ENCODE measurements at regions not wholly inside any gene's neighbourhood (a gene's known extent, or its start where the extent isn't known, plus 50 kb on each side); places are given as distances from the start of the nearest gene placed in this dataset.

DNA sequence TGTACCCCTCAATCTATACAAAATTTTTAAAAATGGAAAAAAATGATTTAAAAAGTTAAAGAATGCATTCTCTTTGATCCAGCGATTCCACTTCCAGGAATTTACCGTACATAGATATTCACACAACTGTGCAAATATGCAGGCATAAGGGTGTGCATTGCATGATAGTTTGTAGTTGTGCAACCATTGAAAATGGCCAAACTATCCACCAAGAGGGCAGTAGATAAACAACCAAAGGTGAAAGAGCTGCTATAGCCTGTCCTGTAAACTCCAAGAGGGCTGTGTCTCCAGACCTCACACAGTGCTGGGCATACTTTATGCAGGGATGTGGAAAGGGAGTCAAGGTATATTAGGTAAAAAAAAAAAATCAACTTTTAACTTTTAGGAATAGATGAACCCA, 116.5 kb upstream of the NEDD4L start:
- no peak overlapping the region for H2AFZ ChIP-seq (ENCODE audit: low read depth, low read length)
- TF ChIP-seq, protein P1, sequence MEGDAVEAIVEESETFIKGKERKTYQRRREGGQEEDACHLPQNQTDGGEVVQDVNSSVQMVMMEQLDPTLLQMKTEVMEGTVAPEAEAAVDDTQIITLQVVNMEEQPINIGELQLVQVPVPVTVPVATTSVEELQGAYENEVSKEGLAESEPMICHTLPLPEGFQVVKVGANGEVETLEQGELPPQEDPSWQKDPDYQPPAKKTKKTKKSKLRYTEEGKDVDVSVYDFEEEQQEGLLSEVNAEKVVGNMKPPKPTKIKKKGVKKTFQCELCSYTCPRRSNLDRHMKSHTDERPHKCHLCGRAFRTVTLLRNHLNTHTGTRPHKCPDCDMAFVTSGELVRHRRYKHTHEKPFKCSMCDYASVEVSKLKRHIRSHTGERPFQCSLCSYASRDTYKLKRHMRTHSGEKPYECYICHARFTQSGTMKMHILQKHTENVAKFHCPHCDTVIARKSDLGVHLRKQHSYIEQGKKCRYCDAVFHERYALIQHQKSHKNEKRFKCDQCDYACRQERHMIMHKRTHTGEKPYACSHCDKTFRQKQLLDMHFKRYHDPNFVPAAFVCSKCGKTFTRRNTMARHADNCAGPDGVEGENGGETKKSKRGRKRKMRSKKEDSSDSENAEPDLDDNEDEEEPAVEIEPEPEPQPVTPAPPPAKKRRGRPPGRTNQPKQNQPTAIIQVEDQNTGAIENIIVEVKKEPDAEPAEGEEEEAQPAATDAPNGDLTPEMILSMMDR (IDR thresholded peaks at IDR 0.05; ENCODE audit: low read depth, low read length) = no peak
- no peak for TF ChIP-seq EZH2phosphoT487 (IDR thresholded peaks at IDR 0.05; ENCODE audit: low read depth)

DNA sequence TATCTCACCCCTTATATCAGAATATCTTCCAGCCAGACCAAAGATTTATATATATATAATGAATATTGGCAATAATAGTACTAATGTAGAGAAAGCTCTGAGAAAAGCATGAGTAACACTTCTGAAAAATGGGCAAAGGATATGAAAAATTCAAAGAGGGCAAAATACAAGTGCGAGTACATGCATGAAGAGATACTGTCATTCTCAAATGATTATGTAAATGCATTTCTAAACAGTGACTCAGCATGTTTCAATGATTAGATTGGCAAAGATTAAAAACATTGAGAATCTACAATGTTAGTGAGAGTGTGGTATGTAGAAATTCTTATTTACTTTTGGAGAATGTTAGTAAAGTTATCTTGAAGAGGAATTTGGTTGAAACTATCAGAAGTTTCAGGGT, 118.3 kb upstream of the NEDD4L start:
- H3K27ac ChIP-seq (ENCODE audit: low read length) = no peak overlapping the region; the same call in 1 of the 2 replicates
- H3K9ac ChIP-seq (ENCODE audit: low read length) = no peak overlapping the region
- no peak overlapping the region for H3K4me3 ChIP-seq (ENCODE audit: low read length)
- no peaks in the 10 kb centered on the region for H3K79me2 ChIP-seq (ENCODE audit: low read length)
- H3K36me3 ChIP-seq (replicated peaks; ENCODE audit: low read depth, low read length) = no peaks in the 10 kb centered on the region
- H3K4me2 ChIP-seq (ENCODE audit: low read length) = peak overlapping the region; percentile 1; the same call in 1 of the 2 replicates
- H4K20me1 ChIP-seq (ENCODE audit: insufficient read depth, low read length) = no peaks in the 10 kb centered on the region
- peaks cover 15% of the 10 kb centered on the region for H3K4me1 ChIP-seq (ENCODE audit: low read length)
- no peaks in the 10 kb centered on the region for H3K27me3 ChIP-seq (ENCODE audit: low read depth, low read length)
- no peaks in the 10 kb centered on the region for H3K9me3 ChIP-seq (ENCODE audit: insufficient read depth, low read length)
- TF ChIP-seq, protein P1 (IDR thresholded peaks at IDR 0.05; ENCODE audit: low read depth, low read length) = no peak
- no peak for TF ChIP-seq EZH2phosphoT487 (IDR thresholded peaks at IDR 0.05; ENCODE audit: low read depth)
- peak overlapping the region; percentile 41; the same call in 1 of the 2 replicates for H2AFZ ChIP-seq (ENCODE audit: low read depth, low read length)

More for the DNA sequence above, 116.5 kb upstream of the NEDD4L start:
- H4K20me1 ChIP-seq (ENCODE audit: insufficient read depth, low read length) = no peaks in the 10 kb centered on the region
- no peak overlapping the region for H3K4me3 ChIP-seq (ENCODE audit: low read length)
- no peak overlapping the region for H3K27ac ChIP-seq (ENCODE audit: low read length)
- no peak overlapping the region for H3K4me2 ChIP-seq (ENCODE audit: low read length)
- no peaks in the 10 kb centered on the region for H3K9me3 ChIP-seq (ENCODE audit: insufficient read depth, low read length)
- H3K9ac ChIP-seq (ENCODE audit: low read length) = no peak overlapping the region
- no peaks in the 10 kb centered on the region for H3K79me2 ChIP-seq (ENCODE audit: low read length)
- no peaks in the 10 kb centered on the region for H3K27me3 ChIP-seq (ENCODE audit: low read depth, low read length)
- peaks cover 28% of the 10 kb centered on the region for H3K4me1 ChIP-seq (ENCODE audit: low read length)
- H3K36me3 ChIP-seq (replicated peaks; ENCODE audit: low read depth, low read length) = no peaks in the 10 kb centered on the region

DNA sequence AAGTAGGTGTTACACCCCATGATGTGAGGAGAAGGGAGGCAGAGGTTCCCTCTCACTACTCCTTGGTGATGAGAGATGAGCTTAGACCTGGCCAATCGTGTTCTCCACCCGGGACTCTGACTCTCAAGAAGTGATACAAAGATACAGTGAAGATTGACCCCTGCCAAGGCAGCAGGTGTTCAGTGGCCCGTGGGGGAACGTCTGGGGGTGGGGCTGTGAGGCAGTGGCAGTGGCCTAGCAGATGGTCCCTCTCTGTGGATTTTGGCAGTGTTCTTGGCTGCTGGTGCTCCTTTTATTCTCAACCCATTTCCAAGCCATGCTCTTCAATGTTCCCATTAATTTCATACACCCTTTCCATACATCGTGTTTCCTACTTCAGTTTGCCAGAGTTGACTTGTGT, 120.4 kb upstream of the NEDD4L start:
- H2AFZ ChIP-seq (ENCODE audit: low read depth, low read length) = no peak overlapping the region
- peaks cover 11% of the 10 kb centered on the region for H3K4me1 ChIP-seq (ENCODE audit: low read length)
- H3K4me2 ChIP-seq (ENCODE audit: low read length) = no peak overlapping the region
- no peaks in the 10 kb centered on the region for H3K79me2 ChIP-seq (ENCODE audit: low read length)
- H3K27ac ChIP-seq (ENCODE audit: low read length) = no peak overlapping the region
- H3K9me3 ChIP-seq (ENCODE audit: insufficient read depth, low read length) = no peaks in the 10 kb centered on the region
- no peaks in the 10 kb centered on the region for H4K20me1 ChIP-seq (ENCODE audit: insufficient read depth, low read length)
- no peak overlapping the region for H3K9ac ChIP-seq (ENCODE audit: low read length)
- no peak overlapping the region for H3K4me3 ChIP-seq (ENCODE audit: low read length)
- no peaks in the 10 kb centered on the region for H3K27me3 ChIP-seq (ENCODE audit: low read depth, low read length)
- TF ChIP-seq, protein P1 (IDR thresholded peaks at IDR 0.05; ENCODE audit: low read depth, low read length) = no peak
- TF ChIP-seq EZH2phosphoT487 (IDR thresholded peaks at IDR 0.05; ENCODE audit: low read depth) = no peak
- no peaks in the 10 kb centered on the region for H3K36me3 ChIP-seq (replicated peaks; ENCODE audit: low read depth, low read length)

DNA sequence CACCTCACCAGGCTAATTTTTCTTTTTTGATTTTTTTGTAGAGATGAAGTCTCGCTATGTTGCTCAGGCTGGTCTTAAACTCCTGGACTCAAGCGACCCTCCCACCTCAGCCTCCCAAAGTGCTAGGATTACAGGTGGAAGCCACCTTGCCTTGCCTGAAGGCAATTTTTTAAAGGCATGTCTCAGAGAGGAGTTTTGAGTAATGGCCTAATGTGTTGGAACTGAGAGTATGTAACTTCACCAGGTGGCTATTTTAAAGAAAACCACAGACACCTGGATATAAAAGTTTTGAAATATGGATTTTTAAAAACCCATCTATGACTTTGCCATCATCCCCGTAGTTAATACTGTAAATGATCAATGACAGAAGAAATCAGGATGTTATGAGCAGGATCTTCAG, 119.8 kb upstream of the ATP8B1 start:
- no peak overlapping the region for H3K4me2 ChIP-seq (ENCODE audit: low read length)
- no peak overlapping the region for H3K4me3 ChIP-seq (ENCODE audit: low read length)

More for the DNA sequence above, 119.8 kb upstream of the ATP8B1 start:
- Histone ChIP-seq H3K9me3 (ENCODE audit: insufficient read depth, low read length) (no peaks in the 10 kb centered on the region), H4K20me1 (ENCODE audit: insufficient read depth, low read length) (no peaks in the 10 kb centered on the region), H3K9ac (ENCODE audit: low read length) (no peak overlapping the region), H3K36me3 (replicated peaks; ENCODE audit: low read depth, low read length) (no peaks in the 10 kb centered on the region), H3K79me2 (ENCODE audit: low read length) (no peaks in the 10 kb centered on the region), H3K27me3 (ENCODE audit: low read depth, low read length) (no peaks in the 10 kb centered on the region), H3K4me1 (ENCODE audit: low read length) (peaks cover 11% of the 10 kb centered on the region), H3K27ac (ENCODE audit: low read length) (no peak overlapping the region), H2AFZ (ENCODE audit: low read depth, low read length) (no peak overlapping the region)
- TF ChIP-seq, protein P1 (IDR thresholded peaks at IDR 0.05; ENCODE audit: low read depth, low read length) = no peak
- no peak for TF ChIP-seq EZH2phosphoT487 (IDR thresholded peaks at IDR 0.05; ENCODE audit: low read depth)
